ENCODE measurements at regions not wholly inside any gene's neighbourhood (a gene's known extent, or its start where the extent isn't known, plus 50 kb on each side); places are given as distances from the start of the nearest gene placed in this dataset.
A peak's percentile ranks its signal among the peaks of the same experiment; 100 is the strongest.

- Mint-ChIP-seq H3K27ac (peak overlapping the region in 2 of 3 experiments; percentile 4 to 79), H3K9me3 (no peaks in the 10 kb centered on the region), H3K4me3 (no peak overlapping the region), H3K36me3 (ENCODE audit: low read depth) (no peaks in the 10 kb centered on the region), H3K27me3 (ENCODE audit: low read depth) (no peaks in the 10 kb centered on the region), H3K4me1 (peaks cover 20% of the 10 kb centered on the region)
- TF ChIP-seq, protein P1, sequence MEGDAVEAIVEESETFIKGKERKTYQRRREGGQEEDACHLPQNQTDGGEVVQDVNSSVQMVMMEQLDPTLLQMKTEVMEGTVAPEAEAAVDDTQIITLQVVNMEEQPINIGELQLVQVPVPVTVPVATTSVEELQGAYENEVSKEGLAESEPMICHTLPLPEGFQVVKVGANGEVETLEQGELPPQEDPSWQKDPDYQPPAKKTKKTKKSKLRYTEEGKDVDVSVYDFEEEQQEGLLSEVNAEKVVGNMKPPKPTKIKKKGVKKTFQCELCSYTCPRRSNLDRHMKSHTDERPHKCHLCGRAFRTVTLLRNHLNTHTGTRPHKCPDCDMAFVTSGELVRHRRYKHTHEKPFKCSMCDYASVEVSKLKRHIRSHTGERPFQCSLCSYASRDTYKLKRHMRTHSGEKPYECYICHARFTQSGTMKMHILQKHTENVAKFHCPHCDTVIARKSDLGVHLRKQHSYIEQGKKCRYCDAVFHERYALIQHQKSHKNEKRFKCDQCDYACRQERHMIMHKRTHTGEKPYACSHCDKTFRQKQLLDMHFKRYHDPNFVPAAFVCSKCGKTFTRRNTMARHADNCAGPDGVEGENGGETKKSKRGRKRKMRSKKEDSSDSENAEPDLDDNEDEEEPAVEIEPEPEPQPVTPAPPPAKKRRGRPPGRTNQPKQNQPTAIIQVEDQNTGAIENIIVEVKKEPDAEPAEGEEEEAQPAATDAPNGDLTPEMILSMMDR (IDR thresholded peaks at IDR 0.05; ENCODE audit: unreplicated experiment in 3 of 3): no peak
Measured at GRCh38 chr6:100267721-100268123, 197.0 kb downstream of the SIM1 start.

DNA sequence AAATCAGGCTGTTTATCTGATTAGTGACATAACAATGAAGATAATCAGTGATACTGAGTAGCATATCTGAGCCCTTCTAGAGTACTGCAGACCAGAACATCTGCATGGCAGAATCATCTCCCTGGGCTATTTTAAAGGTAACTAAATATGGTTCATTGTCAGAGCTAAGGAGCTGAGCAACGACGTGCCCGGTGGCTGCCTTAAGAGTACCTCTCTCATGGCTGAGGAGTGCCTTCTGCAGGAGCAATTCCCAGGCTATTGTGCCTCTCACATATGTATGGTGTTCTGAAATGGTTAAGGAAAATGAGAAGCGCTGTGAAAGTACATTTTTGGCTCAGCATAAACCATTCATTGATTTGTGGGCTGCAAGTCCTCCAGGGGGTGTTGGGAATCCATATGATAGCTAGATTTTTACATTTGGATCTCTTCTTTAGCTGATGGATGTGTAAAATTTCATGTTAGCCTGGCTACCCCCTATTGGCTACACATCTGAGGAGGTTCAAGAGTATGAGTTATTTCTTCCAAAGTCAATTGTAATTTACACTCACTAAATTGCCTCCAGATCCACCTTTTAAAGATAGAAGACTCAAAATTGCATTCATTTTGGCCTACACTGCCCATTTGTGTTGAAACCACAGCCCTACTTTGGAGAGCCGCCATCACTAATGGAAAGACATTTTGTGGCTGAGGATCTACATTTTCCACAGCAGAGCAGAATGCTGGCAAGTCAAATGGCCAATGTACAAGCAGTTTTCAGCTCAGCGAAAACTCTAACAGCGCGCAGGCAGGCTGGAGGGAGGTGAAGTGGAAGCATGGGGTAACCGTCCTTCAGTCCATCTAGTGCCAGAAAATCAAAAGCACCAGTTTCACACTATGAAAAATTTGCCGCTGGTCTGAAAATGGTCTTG is 198.0 kb downstream of the SIM1 start:
- H3K4me3 Mint-ChIP-seq: peak overlapping the region in 1 of 3 experiments; percentile 5
- peaks cover 20% of the 10 kb centered on the region for H3K4me1 Mint-ChIP-seq
- peak overlapping the region in 2 of 3 experiments; percentile 47 to 79 for H3K27ac Mint-ChIP-seq
- no peaks in the 10 kb centered on the region for H3K27me3 Mint-ChIP-seq (ENCODE audit: low read depth)
- H3K36me3 Mint-ChIP-seq (ENCODE audit: low read depth): no peaks in the 10 kb centered on the region
- TF ChIP-seq, protein P1 (IDR thresholded peaks at IDR 0.05; ENCODE audit: unreplicated experiment in 3 of 3): no peak
- no peaks in the 10 kb centered on the region for H3K9me3 Mint-ChIP-seq

DNA sequence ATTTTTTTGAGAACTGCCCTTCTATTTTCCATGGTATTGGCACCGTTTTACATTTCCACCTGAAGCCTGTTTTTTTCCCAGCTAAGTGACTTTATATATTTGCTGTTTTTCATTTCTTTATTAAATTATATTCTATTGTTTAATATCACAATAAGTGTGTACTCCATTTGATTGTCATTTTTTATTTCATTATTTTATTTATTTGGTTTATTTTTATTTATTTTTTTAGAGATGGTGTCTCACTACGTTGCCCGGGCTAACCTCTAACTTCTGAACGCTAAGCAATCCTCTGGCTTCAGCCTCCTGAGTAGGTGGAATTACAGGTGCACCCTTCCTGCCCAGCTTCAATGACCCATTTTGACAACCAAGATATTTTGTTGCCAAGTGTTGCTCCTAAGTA is 202.6 kb downstream of the SIM1 start:
- no peaks in the 10 kb centered on the region for H3K27me3 Mint-ChIP-seq (ENCODE audit: low read depth)
- TF ChIP-seq, protein P1 (IDR thresholded peaks at IDR 0.05; ENCODE audit: unreplicated experiment in 3 of 3): no peak
- H3K4me3 Mint-ChIP-seq: no peak overlapping the region
- no peak overlapping the region for H3K27ac Mint-ChIP-seq
- no peaks in the 10 kb centered on the region for H3K36me3 Mint-ChIP-seq (ENCODE audit: low read depth)
- H3K4me1 Mint-ChIP-seq: peaks cover 19% of the 10 kb centered on the region
- H3K9me3 Mint-ChIP-seq: no peaks in the 10 kb centered on the region

GRCh38 chr6:100261486-100261885 is 203.2 kb downstream of the SIM1 start:
- H3K4me1 Mint-ChIP-seq: peaks cover 13% of the 10 kb centered on the region
- TF ChIP-seq, protein P1 (IDR thresholded peaks at IDR 0.05; ENCODE audit: unreplicated experiment in 3 of 3): no peak
- H3K27ac Mint-ChIP-seq: no peak overlapping the region
- H3K36me3 Mint-ChIP-seq (ENCODE audit: low read depth): no peaks in the 10 kb centered on the region
- H3K9me3 Mint-ChIP-seq: no peaks in the 10 kb centered on the region
- H3K4me3 Mint-ChIP-seq: no peak overlapping the region
- no peaks in the 10 kb centered on the region for H3K27me3 Mint-ChIP-seq (ENCODE audit: low read depth)

- Mint-ChIP-seq H3K4me3 (no peak overlapping the region), H3K4me1 (peaks cover 6% of the 10 kb centered on the region), H3K27me3 (ENCODE audit: low read depth) (no peaks in the 10 kb centered on the region), H3K27ac (no peak overlapping the region), H3K9me3 (no peaks in the 10 kb centered on the region), H3K36me3 (ENCODE audit: low read depth) (no peaks in the 10 kb centered on the region)
- TF ChIP-seq, protein P1 (IDR thresholded peaks at IDR 0.05; ENCODE audit: unreplicated experiment in 3 of 3): no peak
Measured at GRCh38 chr6:100260584-100260983, 204.1 kb downstream of the SIM1 start.

- Mint-ChIP-seq H3K9me3 (no peaks in the 10 kb centered on the region), H3K4me3 (no peak overlapping the region), H3K36me3 (ENCODE audit: low read depth) (no peaks in the 10 kb centered on the region), H3K27me3 (ENCODE audit: low read depth) (no peaks in the 10 kb centered on the region), H3K27ac (no peak overlapping the region), H3K4me1 (peaks cover 6% of the 10 kb centered on the region)
- TF ChIP-seq, protein P1 (IDR thresholded peaks at IDR 0.05; ENCODE audit: unreplicated experiment in 3 of 3): no peak
Measured at GRCh38 chr6:100259865-100260264, 204.9 kb downstream of the SIM1 start.
